Nephron progenitor cell (in vitro differentiated cells): ENCODE measurements at regions not wholly inside any gene's neighbourhood (a gene's known extent, or its start where the extent isn't known, plus 50 kb on each side); places are given as distances from the start of the nearest gene placed in this dataset.

ENCODE experiments used
- DNase-seq: peaks from one replicate; pipeline ENCODE4 v3.0.0; 2021
- H3K27ac Mint-ChIP-seq: 2 replicates; pipeline ENCODE4 v1.8.0; 2021; ENCODE audit warnings: mild to moderate bottlenecking, moderate library complexity, mixed read lengths
- H3K27me3 Mint-ChIP-seq: 2 replicates; pipeline ENCODE4 v1.8.0; 2021; ENCODE audit warnings: mild to moderate bottlenecking, low read depth, mixed read lengths; ENCODE audit not compliant: poor library complexity
- H3K36me3 Mint-ChIP-seq: 2 replicates; pipeline ENCODE4 v1.8.0; 2021; ENCODE audit warnings: low read depth, mixed read lengths
- H3K4me1 Mint-ChIP-seq: 2 replicates; pipeline ENCODE4 v1.8.0; 2021; ENCODE audit warnings: mixed read lengths
- H3K4me3 Mint-ChIP-seq: 2 replicates; pipeline ENCODE4 v1.8.0; 2021; ENCODE audit warnings: mild to moderate bottlenecking, moderate library complexity, mixed read lengths
- H3K9me3 Mint-ChIP-seq: 2 replicates; pipeline ENCODE4 v1.8.0; 2021; ENCODE audit warnings: mild to moderate bottlenecking, moderate library complexity, mixed read lengths
- TF ChIP-seq, protein P1 (sequence below): fragments of 200-600 bp; sonication (generic); IDR thresholded peaks from 2 replicates; pipeline ENCODE4 v1.5.0; 2021; ENCODE audit warnings: antibody characterized with exemption

DNA sequence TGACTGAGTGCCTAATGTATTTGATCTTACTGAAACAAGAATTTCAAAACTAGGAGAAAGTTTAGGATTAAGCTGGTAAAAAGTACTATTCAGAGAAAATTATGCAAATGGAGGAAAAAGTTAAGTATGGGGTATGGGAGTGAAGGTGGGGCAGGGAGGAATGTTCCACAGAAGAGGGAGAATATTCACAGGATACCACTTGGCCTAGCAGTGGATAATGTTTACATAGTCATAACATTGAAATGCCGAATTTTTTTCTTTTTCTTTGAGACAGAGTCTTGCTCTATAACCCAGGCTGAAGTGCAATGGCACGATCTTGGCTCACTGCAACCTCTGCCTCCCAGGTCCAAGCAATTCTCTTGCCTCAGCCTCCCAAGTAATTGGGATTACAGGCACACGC is 61.2 kb upstream of the LMNB1 start:
- Mint-ChIP-seq H3K27ac (no peak overlapping the region), H3K36me3 (peaks cover 3% of the 10 kb centered on the region), H3K4me3 (no peak overlapping the region), H3K9me3 (no peaks in the 10 kb centered on the region), H3K4me1 (peaks cover 11% of the 10 kb centered on the region), H3K27me3 (no peaks in the 10 kb centered on the region)
- DNase-seq = no peak
- TF ChIP-seq, protein P1, sequence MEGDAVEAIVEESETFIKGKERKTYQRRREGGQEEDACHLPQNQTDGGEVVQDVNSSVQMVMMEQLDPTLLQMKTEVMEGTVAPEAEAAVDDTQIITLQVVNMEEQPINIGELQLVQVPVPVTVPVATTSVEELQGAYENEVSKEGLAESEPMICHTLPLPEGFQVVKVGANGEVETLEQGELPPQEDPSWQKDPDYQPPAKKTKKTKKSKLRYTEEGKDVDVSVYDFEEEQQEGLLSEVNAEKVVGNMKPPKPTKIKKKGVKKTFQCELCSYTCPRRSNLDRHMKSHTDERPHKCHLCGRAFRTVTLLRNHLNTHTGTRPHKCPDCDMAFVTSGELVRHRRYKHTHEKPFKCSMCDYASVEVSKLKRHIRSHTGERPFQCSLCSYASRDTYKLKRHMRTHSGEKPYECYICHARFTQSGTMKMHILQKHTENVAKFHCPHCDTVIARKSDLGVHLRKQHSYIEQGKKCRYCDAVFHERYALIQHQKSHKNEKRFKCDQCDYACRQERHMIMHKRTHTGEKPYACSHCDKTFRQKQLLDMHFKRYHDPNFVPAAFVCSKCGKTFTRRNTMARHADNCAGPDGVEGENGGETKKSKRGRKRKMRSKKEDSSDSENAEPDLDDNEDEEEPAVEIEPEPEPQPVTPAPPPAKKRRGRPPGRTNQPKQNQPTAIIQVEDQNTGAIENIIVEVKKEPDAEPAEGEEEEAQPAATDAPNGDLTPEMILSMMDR = no peak

DNA sequence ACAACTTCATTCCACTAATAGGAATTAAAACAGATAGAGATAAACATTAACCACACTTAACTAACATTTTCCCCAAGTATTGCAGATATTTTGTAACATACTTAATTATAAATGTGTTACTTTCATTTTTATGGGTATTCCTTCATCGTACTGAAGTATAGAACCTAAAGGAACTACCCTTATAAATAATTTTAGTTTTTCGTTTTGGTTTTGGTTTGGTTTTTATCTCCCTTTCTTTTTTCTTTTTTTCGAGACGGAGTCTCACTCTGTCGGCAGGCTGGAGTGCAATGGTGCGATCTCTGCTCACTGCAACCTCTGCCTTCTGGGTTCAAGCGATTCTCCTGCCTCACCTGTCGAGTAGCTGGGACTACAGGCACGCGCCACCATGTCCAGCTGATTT is 60.1 kb upstream of the LMNB1 start:
- TF ChIP-seq, protein P1 = no peak
- Mint-ChIP-seq H3K9me3 (no peaks in the 10 kb centered on the region), H3K27me3 (no peaks in the 10 kb centered on the region), H3K4me3 (no peak overlapping the region), H3K36me3 (peaks cover 3% of the 10 kb centered on the region), H3K4me1 (peaks cover 11% of the 10 kb centered on the region), H3K27ac (no peak overlapping the region)
- no peak for DNase-seq

DNA sequence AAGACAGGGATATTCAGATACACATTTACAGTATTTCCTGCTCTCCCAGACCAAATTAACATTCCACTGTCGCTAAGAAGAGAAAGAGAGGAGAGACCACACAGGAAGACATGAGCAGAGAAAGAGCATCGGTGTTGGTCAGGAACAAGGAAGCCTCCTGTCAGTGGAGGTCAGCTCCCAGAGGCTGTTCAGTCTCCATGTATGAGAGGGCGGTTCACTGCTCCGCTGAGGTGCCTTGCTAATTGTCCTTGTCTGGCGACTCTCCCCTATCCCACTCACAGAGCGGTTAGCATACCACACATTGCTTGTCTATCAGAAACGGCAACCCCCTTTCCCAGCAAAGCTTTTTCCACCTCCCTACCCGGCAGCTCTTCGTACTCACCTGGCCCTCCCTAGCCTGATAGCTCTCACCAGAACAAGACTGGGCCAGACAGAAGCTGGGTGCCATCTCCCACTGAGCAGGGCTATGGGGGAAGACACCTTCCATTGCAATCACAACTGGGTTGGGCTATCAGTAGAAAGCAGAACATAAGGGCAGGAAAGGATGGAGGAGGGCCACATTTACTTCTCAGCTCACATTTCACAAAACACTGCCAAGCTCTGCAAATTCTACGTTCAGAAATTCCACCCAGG is 58.6 kb upstream of the LMNB1 start:
- TF ChIP-seq, protein P1 = no peak
- H3K27me3 Mint-ChIP-seq = no peaks in the 10 kb centered on the region
- peak; percentile 10 for DNase-seq
- peaks cover 1% of the 10 kb centered on the region for H3K36me3 Mint-ChIP-seq
- H3K4me1 Mint-ChIP-seq = peaks cover 11% of the 10 kb centered on the region
- H3K27ac Mint-ChIP-seq = peak overlapping the region; percentile 49
- no peaks in the 10 kb centered on the region for H3K9me3 Mint-ChIP-seq
- H3K4me3 Mint-ChIP-seq = peak overlapping the region; percentile 9

DNA sequence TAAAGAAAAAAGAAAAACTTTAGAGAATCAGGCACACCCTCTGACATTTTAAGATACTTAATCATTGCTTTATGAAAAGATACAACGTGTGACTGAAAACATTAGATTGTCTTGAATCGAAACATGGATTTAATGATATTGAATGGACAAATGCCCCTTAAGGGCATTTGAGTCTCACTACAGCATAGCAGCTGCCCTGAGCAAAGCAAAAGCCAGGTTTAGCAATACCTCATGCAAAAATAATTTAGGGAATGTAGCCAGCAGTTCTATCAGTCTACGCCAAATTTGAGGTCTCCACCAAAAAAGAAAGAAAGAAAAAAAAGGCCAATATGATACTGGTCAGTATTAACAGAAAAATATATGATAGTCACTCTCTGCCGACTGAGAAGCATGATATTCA is 56.6 kb upstream of the LMNB1 start:
- H3K27me3 Mint-ChIP-seq = no peaks in the 10 kb centered on the region
- H3K9me3 Mint-ChIP-seq = peaks cover 4% of the 10 kb centered on the region
- no peak overlapping the region for H3K4me3 Mint-ChIP-seq
- no peaks in the 10 kb centered on the region for H3K36me3 Mint-ChIP-seq
- no peak overlapping the region for H3K27ac Mint-ChIP-seq
- H3K4me1 Mint-ChIP-seq = peaks cover 11% of the 10 kb centered on the region
- TF ChIP-seq, protein P1 = no peak
- DNase-seq = no peak

DNA sequence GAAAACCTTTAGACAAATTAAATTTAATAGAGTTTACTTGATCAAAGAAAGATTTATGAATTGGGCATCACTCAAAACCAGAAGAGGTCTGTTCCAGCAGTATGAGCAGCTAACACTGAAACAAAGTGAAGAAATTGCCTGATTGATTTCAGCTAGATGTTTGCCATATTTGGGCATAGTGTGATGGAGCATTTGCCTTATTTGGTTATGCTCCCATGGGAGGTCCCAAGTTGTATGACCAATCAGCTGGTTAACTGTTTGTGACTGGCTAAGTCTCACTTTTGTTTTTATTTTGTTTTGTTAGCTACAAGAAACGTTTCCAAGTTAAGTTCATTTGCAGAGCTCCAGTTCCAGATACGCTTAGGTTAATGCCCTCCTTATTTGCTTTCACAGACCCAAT is 53.3 kb upstream of the LMNB1 start:
- H3K27me3 Mint-ChIP-seq = peaks cover 5% of the 10 kb centered on the region

More for the DNA sequence above, 53.3 kb upstream of the LMNB1 start:
- TF ChIP-seq, protein P1 = no peak
- Mint-ChIP-seq H3K4me3 (no peak overlapping the region), H3K9me3 (peaks cover 4% of the 10 kb centered on the region), H3K27ac (no peak overlapping the region), H3K4me1 (peaks cover 3% of the 10 kb centered on the region), H3K36me3 (no peaks in the 10 kb centered on the region)
- no peak for DNase-seq
